ENCODE measurements at regions not wholly inside any gene's neighbourhood (a gene's known extent, or its start where the extent isn't known, plus 50 kb on each side); places are given as distances from the start of the nearest gene placed in this dataset.

- DNase-seq: no peak
Observed at GRCh38 chr7:70994176-70994575, 137.8 kb upstream of the GALNT17 start.

GRCh38 chr7:70997261-70997660 lies 134.7 kb upstream of the GALNT17 start:
- no peak for DNase-seq

- DNase-seq: no peak
Observed at GRCh38 chr7:71005109-71005508, 126.8 kb upstream of the GALNT17 start.

- no peak for DNase-seq
Observed at GRCh38 chr7:71009636-71010035, 122.3 kb upstream of the GALNT17 start.

GRCh38 chr7:71015252-71015900 lies 116.6 kb upstream of the GALNT17 start:
- no peak for DNase-seq

- DNase-seq: no peak
Observed at GRCh38 chr7:71016401-71016800, 115.5 kb upstream of the GALNT17 start.

- DNase-seq: no peak
Observed at GRCh38 chr7:71017602-71018001, 114.3 kb upstream of the GALNT17 start.

- no peak for DNase-seq
Observed at GRCh38 chr7:71019706-71020105, 112.2 kb upstream of the GALNT17 start.

- no peak for DNase-seq
Observed at GRCh38 chr7:71021131-71021530, 110.8 kb upstream of the GALNT17 start.

GRCh38 chr7:71026680-71027079 lies 105.3 kb upstream of the GALNT17 start:
- no peak for DNase-seq

- no peak for DNase-seq
Observed at GRCh38 chr7:71034243-71034642, 97.7 kb upstream of the GALNT17 start.

GRCh38 chr7:71042591-71042990 lies 89.4 kb upstream of the GALNT17 start:
- no peak for DNase-seq

GRCh38 chr7:71050492-71050891 lies 81.5 kb upstream of the GALNT17 start:
- DNase-seq: no peak

- DNase-seq: no peak
Observed at GRCh38 chr7:71055504-71055903, 76.4 kb upstream of the GALNT17 start.

- DNase-seq: no peak
Observed at GRCh38 chr7:71077743-71078476, 54.0 kb upstream of the GALNT17 start.

All from activated naive CD4-positive, alpha-beta T cell treated with Interleukin-2 at 50 U/mL for 16 hours (primary cell).